HG03097 (cell line): ENCODE measurements at regions not wholly inside any gene's neighbourhood (a gene's known extent, or its start where the extent isn't known, plus 50 kb on each side); places are given as distances from the start of the nearest gene placed in this dataset.

Experiments used
- ATAC-seq: cut with Tn5 transposase; IDR thresholded peaks from one replicate; pipeline ENCODE4 v1.9.1; 2021; ENCODE audit not compliant: unreplicated experiment, low FRiP score

DNA sequence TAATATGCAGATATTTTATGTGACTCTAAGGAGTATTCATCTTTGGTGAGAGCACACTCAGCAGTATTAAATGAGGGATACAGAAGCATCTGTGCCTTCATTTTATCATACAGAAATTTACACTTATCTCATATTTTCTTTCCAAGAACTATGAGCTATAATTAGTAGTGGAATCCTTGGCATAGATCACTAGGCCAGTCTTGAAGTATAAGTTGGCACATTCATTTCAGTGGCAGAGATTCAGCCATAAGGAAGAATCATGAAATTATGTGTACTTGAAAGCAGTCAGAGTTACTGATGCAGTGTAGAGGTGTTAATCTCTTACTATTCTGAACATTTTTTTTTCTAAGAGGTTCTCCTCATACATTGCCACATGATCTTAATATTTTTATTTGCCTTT lies 393.6 kb upstream of the GOLIM4 start:
- no peak for ATAC-seq

DNA sequence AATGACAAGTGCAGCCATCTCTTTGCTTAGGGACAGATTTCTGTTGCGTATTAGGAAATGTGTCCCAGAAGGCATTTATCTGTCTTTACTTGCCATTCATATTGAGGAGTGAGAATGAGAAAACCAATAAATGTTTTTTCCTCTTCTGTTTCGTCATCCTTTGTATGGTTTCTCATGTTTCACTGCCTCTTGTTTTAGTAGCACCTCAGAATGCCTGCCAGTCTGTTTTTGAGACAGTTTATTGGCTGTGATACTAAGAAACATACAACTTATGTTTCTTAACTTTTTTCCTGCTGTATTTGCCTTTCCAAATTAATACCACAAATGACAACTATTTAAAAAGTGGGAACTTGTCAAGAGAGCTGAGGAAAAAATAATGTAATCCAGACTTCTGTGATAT lies 390.2 kb upstream of the GOLIM4 start:
- no peak for ATAC-seq

DNA sequence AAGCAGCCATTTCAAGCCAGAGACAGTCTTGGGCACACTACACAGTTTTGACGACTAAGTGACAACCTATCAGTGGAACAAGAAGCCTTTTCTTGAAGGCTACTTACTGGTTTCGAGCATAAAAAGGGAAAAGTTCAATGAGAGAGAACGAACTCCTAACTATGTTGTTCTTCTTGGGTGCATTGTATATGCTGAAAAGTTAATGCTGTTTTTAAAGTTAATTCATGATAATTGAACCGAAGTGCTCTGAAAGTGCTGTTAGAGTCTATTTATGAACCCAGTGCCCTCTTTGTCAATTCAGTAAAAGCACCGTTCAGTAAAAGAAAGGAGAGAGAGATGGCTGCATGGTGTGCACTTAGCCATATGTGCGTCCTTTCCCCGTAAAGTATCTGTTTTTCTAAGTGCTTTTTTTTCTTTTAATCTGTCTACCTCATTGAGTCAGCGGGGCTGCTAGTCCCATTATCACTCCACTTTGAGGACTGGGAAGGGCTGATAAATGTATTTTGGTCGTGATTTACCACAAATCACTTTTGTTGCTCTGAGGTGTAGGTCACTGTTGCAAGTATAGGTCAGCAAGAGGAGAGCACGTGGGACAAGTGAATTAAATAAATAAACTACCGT lies 380.7 kb upstream of the GOLIM4 start:
- ATAC-seq = no peak

DNA sequence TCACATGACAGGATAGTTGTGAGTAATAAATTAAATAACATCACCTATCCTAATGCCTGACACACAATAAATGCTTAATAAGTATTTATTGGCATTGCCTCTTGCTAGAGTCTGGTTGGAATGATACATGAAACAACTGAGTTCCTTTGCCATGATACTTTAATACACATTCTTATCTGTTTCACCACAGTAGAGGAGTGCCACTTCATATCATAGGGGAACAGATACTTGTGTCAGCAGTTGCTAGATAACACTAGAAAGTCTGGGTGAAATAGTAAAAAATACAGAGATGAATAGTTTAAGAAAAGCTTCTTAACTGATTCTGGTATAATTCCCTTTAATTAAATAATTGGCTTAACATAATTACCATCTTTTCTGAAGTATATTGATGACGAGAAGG lies 380.0 kb upstream of the GOLIM4 start:
- ATAC-seq = no peak

DNA sequence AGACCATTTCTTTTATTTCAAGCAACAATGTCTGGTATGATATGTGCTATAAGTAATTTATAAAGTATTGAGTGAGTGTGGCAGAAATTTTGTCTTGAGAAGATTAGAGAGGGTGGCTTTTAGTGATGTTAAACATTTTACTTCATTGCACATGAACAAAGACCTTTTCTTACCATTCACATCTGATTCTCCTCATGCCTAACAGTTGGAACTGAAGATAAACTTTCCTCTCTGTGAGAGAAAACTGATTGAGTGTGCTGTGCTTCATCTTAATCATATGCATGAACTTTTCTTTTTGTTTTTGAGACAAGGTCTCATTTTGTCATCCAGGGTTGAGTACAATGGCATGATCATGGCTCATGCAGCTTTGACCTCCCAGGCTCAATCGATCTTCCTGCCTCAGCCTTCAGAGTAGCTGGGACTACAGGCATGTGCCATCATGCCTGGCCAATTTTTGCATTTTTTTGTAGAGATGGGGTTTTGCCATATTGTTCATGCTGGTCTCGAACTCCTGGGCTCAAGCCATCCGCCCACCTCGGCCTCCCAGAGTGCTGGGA lies 377.7 kb upstream of the GOLIM4 start:
- ATAC-seq = no peak

DNA sequence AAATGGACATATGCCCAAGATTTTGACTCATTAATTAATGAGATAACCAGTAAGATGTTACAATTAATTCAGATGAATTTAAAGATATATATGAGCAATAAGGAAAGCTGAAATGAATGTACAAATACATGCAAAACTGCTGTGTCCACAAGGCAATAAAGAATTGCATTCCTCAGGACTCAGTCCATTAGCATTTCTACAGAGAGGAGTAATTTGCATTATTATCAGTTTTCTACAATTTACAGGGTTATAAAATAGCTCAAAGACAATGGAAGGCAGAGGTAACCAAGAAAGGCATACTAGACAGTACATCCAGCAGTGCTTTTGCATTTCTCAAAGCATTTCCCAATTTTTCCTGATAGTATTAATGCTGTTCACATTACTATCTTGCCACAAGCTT lies 377.1 kb upstream of the GOLIM4 start:
- ATAC-seq = no peak

DNA sequence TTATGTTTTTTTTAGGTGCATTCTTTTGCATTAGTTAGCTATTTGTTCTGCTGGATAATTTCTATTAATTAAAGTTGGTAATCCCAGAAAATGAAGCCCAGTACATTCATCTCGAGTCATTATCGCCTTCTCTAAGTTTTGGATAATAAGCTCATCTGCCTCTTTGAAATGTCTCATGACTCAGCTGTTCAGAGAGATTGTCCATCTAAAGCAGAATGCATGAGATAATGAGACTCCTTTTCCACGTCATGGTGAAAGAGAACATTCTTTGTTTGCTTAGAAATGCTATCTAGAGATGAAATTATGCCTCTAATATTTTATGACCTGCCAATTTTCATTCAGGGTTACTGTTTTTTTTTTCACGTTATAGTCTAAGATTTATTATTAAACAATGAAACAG lies 374.7 kb upstream of the GOLIM4 start:
- no peak for ATAC-seq

DNA sequence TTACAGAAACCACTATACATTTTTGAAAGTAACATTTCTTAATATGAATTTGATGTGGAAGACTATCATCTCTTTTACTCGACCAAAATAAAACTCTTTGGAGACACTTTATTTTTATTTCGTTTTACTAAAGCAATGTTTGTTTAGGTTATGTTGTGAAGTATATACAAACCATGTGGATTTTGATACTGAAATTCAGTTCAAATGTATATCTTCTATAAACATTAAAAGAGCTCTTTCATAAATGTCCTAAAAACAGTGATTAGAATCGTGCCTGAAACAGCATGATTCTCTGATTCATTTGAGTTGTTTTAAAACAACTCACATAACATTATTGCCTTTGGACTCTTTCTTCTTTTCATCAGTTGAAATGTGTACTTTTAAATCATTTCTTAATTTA lies 373.7 kb upstream of the GOLIM4 start:
- no peak for ATAC-seq

DNA sequence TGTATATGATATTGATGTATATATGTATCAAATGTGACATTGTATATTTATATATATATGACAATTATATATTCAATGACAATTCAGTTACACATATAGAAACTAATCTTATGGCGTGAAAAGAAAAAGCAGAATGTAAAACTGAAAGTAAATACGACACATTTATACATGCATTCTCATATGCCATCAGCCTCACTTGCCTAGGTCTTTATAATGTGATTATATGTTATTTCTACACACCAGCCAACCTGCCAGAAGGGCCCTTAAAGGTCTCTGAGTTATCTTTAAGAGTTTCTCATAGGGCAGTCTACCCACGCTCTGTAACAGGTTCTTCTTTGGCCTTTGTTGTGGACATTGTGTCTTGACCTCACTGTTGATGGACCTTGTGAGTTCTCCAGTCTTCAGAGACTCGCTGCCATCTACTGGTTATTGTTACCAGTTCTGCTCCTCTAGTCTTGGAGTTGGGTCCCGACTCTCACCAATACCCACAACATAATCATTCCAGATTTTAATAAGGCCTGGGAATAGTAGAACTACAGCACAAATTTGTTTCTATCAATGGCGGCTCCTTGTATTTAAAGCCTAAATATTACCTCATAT lies 371.5 kb upstream of the GOLIM4 start:
- peak; percentile 89 for ATAC-seq

DNA sequence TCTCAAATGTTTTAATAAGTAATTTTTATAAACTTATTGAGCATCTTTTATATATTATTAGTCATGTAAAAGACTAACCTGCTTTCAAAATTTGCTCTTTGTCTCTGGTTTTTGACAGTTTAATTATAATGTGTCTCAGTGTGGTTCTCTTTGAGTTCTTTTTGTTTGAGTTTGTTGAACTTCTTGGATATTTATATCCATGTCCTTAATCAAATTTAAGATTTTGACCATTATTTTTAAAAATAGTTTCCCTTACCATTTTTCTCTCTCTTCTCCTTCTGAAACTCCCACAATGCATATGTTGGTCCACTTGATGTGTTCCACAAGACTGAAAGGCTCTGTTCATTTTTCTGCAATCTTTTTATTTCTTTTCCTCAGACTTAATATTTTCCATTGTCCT lies 366.1 kb upstream of the GOLIM4 start:
- no peak for ATAC-seq

DNA sequence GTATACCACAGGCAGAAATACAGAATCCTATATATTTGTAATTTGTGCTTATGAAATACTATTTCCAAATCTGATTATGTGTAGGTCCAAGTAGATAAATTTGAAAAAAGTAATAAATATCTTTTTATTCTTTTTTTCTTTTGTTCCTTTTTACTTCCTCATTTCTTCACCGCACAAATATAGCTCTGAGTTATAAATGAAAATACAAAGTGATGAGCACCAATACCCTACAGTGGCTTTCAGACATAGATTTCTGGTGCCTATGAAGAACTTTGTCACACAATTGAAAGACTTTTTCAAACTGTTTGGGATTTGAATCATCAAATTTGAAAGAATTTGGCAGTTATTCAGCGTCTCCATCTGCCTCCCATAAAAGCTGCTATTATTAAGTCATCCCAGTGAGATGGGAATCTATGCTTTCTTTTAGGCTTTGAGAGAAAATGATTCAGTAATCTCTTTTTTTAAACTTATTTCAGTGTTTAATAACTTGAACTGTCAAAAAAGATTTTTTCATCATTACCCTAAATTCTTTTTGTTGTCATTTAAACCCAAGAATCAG lies 363.6 kb upstream of the GOLIM4 start:
- no peak for ATAC-seq

DNA sequence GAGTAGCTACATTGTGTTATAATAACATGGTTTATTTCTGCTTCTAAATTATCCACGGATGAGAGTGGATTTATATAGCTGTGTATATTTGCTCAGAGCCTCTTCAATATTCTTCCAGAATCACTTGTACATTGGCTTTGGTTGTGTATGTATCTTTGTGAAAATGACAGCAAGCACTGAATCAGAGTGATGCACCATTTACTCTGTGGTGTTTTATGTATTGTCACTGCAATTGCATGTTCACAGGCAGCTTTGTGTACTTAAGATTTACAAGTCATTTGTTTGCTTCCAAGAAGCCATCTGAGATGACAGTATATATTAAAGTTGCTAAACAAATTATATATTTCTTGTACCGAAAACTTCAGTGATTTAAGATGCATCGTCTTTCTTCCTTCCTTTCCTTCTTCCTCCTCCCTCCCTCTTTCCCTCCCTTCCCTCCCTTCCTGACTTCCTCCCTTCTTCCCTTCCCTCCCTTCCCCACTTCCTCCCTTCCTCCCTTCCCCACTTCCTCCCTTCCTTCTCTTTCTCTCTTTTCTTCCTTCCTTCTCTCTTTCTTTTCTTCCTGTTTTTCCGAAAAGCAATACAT lies 362.3 kb upstream of the GOLIM4 start:
- no peak for ATAC-seq

DNA sequence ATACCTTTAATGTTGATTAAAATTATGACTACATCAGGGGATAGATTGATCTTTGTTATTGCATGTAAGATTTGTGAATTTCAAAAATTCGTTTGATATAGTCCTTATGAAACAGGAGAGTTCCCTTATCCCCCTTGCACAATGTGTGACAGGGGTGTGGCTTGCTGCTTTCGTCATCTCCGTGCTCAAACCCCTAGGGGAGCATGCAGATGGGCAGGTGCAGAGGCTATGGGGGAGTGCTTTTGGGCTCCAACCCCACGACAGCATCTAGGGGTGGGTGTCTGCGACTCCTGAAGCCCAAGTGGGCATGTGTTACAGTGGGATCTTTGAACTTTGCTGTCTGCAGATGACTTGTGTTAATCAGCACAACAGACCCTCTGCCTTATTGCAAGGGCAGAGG lies 360.1 kb upstream of the GOLIM4 start:
- no peak for ATAC-seq

DNA sequence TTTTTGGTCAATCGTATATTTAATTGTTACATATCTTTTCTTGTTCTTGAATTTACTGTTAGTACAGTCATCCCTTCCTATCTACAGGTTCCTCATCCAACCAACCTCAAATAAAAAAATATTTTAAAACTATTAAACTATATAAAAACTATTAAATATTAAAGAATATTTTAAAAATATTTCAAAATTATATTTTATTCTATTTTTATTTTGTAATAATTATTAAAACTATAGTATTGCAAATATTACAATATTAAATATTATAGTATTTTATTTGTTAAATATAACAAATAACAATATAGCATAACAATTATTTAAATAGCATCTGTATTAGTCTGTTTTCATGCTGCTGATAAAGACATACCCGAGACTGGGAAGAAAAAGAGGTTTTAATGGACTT lies 357.9 kb upstream of the GOLIM4 start:
- ATAC-seq = no peak

DNA sequence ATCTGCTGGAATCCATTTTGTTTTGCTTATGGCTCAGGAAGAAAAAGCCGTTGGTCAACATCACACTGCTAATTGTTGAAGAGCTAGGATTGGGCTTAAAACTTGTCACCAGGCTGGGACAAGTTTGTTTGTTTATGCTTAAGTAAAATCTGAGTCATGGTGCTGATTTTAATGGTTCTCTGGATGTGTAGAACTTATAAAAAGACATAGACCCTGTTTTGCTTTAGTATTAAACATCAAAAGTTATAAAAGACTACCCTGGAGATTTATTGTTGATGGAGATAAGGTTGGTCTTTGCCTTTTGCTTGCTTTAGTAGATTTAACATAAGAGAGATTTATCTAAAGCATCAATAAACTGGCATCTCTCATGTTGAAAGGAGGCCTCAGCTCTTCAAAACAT lies 348.2 kb upstream of the GOLIM4 start:
- no peak for ATAC-seq

DNA sequence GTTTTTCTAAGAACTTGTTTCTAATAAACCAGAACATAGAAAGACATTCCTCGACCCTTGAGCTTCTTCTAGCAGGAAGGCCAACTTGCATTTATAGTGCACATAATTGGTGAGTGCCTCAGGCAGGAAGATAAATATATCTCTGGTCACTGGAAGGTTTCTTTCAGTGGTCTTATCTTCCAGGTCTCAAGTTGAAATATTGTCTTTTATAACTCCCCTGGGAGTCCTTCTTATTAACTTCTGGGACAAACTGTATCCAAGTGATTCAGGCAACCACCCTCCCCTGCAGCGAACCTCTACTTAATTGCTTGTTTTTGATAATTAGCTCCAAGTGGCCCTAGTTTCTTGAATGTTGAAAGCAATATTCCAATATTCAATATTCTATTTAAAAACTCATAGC lies 346.8 kb upstream of the GOLIM4 start:
- ATAC-seq = no peak

DNA sequence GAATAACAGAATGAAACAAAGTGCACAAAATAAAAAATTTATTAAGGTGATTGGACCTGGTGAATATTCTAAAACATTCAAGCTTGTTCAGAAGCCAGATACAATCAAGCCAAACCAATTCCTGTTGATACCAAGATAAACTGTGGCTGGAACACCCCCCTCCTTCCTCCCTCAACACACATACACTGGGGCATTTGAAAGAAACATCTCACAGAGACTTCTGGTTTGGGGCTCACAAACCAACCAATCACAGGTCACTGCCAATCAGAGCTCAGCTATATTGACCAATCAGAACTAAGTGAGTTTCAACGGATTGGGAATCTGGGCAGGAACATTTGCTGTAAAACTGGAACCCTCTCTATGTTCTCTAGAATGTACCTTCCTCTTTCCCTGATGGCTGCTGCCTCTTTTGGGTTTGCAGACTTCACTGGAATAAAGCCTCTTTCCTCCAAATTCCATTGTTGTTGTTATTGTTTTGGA lies 340.6 kb upstream of the GOLIM4 start:
- no peak for ATAC-seq

DNA sequence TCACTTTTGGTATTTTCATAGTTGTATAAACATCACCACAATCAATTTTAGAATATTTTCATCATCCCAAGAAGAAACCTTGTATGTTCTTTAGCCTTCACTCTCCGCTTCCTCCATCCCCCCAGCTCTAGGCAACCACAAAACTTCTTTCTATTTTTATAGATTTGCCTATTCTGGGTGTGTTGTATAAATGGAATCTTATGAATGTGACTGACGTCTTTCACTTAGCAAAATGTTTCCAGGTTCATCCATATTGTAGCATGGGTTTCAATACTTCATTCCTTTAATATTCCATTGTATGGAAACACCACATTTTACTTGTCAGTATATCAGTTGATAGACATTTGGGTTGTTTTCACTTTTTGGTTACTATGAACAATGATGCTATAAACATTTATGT lies 335.8 kb upstream of the GOLIM4 start:
- ATAC-seq = no peak

DNA sequence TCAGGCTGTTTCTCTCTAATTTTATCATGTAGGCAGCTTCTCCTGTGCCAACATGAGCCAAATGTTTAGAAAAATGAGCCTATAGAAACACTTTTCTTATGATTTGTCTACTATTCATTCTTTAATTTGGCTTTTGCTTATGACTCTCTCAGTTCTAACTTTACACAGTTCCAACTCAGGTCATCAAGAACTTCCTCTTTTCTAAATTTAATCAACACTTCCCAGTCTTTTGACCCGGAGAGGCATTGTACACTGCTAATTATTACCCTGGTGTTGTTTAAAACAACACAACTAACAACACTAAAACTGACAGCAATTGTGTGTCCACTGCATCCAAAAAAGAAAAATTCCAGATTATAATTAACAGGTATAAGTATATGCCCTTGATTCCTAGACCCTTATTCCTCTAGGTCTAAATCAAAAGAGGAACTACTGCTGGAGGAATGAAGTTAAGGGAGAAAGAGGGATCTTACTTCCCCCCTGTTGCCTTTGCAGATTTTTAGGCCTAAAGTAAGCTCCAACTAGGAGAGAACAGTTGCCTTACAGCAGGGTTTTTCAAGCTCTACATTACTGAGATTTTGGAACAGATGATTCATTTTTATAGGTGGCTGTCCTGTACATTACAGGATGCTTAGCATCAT lies 332.2 kb upstream of the GOLIM4 start:
- no peak for ATAC-seq

DNA sequence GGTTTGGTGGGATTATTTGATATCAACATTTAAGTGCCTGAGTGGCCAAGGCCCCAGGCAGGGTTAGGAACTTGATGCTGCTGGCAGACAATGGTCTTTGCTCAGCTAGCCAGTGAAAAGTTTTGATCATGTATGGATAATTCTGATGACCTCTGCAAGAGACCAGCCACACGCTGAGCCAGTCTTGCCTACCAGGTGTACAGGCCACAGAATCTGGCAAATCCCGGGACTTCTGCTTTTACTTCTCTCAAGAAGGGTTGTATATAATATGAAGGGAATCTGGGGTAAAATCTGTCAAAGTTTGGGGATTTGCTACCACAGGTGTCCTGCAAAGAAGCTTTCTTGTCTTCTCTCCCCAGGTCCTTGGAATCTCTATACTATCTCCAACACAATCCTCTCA lies 331.4 kb upstream of the GOLIM4 start:
- no peak for ATAC-seq

DNA sequence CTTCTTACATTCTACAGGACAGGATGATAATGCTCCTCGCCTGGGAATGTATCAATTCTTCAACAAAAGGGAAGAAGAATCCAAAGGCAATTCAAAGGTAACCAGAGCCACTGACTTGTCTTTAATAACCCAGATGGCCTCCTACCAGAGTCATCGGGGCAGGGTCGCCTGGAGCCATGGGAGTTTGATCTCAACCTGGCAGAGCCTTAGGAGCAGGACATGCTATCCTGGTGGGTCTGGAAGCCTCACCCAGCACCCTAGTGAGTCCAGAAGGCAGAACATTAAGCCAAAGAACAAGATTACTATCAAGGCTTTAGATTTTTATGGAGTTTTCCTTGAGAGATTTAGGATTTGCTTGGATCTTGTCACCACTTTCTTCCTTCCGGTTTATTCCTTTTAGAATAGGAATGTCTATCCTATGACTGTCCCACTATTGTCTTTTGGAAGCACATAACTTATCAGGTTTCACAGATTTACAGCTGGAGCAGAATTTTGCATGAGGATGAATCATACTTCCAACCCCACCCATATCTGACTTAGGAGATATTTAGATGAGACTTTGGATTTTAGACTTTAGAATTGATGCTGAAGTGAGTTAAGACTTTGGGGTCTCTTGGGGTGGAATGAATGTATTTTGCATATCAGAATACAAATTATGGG lies 330.3 kb upstream of the GOLIM4 start:
- ATAC-seq = no peak
